Stimulated activated CD8-positive, alpha-beta memory T cell treated with anti-CD3 and anti-CD28 coated beads, Interleukin-15, amount 100 ng/mL, for 24 hours (primary cell): ENCODE measurements at regions not wholly inside any gene's neighbourhood (a gene's known extent, or its start where the extent isn't known, plus 50 kb on each side); places are given as distances from the start of the nearest gene placed in this dataset.

Source experiments
- DNase-seq: peaks from one replicate; pipeline ENCODE4 v3.0.0-alpha.2; 2020; ENCODE audit warnings: low read depth

DNA sequence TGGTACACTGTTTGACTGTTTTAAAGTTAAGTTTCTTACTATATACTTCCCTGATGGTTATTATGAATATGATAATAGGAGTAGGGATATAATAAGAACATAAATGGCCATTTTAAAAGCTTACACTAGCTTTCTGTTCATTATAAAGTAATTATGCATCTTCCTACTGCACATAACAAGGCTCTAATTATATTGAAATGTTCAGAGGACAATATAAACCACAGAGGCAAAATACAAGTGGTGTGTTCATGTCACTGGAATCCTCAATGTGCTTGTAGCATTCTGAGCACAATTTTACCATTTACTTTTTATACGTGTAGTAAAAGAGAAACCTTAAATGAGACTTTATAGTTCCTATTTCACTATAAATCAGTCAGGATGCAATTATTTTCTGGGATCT lies 268.3 kb downstream of the TMA16 start:
- DNase-seq: no peak

DNA sequence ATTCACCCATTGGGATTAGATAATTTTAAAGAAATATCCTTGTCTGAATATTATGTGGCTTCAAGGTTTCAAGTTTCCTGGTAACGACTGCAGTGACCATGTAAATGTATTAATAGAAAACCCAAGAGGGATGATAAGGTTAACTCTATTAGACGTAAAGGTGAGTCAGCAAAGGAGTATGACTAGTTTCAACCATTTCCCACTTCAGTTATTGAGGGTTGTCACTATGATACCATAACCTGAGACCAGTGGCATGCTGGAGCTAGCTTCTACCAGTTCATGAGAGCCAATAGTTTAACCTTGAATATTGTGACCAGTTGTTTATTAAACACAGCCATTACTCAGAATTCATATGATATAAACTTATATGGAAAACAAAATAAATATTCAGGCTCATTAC lies 270.1 kb downstream of the TMA16 start:
- DNase-seq: no peak

DNA sequence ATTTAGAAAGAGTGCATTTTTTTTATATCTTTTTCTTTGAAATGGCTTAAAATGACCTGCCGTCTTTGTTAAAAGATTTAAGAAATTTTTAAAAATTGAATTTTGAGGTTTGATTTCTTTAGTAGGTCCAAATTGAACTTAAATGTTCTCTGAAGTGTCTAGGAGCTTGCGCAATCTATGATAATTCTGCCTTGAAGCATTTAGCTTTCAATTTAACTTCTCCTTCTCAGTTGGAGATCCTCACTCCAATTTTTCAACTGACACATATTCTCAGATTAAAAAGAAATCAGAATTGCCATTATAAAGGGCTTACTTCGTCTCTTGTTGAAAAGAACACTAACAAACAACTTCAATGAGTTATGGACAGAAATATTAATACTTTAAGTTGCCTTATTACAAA lies 273.5 kb downstream of the TMA16 start:
- DNase-seq: no peak

DNA sequence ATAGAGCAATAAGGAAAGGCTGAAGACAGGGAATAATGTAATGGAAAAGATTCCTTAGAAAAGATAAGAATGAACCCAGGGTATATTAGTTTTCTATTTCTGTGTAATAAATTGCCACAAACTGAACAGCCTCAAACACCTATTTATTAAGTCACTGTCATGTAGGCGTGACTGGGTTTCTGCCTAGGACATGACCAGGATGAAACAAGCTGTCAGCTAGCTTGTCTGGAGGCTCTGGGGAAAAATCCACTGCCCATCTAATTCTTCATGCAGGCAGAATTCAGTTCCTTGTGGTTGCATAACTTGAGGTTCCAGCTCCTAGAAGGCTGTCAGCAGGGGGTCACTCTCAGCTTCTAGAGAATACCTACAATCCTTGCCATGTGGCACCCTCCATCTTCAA lies 277.7 kb downstream of the TMA16 start:
- no peak for DNase-seq

DNA sequence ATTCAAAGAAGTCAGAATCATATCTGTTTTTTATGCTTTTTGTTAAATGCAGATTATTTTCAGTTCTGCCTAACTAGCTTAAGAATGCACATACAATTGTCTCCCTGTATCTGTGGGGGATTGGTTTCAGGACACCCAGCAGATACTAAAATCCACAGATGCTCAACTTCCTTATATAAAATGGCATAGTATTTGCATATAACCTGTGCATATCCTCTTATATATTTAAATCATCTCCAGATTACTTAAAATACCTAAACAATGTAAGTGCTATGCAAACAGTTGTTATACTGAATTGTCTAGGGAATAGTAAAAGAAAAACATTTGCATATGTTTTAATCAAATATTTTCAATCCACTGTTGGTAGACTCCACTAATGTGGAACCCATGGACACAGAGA lies 279.4 kb downstream of the TMA16 start:
- no peak for DNase-seq

DNA sequence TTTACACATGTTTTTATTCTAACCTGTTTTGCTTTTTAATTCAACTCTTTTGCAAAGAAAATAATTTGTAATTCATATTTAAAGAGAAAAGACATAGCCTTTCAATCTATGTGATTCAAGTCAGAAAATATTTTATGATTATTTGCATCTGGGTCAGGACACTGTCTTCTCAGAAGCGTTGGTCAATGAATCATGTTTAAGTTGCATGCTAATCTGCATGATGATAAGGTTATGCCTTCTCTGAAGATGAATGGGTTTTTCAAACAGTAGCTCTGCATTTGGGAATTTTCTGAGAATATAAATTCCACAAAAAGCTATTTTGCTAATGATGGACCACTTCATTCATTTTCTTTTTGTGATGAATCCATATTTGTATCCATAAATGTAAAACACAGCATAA lies 282.5 kb downstream of the TMA16 start:
- DNase-seq: no peak

DNA sequence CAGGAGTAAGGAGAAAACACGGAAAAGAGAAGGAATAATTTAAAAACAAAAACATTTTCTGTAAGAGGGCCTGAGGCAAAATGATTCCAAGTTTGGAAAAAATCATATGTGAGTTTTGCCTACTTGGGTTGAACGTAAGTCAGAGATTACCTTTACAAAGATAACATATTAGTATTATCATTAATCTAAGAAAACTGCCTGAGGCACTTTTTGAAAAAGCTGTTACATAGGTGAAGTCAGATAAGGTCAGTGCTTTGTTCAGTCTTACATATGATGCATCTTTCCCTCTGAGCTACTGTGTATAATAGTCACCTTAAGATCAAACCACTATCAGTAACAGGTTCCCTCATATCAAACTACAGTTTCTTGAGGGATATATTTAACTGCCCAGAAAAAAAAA lies 287.2 kb downstream of the TMA16 start:
- DNase-seq: no peak

DNA sequence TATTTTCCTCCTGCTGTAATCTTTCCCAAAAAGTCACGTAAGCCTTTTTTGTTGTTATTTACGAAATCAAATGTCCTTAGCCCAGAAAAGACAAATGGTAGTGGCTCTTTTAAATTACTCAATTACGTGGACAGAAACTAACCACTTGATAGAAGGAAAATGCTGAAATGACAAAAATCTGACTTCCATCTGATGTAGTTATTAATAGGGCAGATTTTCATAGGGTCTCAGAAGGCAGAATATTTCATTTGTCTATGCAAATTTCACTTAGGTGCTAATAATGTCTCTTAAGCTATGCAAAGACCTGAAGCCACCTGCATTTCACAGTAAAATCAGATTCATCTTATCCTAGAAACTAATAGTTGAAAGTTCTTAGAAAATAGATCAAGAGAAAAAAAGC lies 295.7 kb downstream of the TMA16 start:
- DNase-seq: no peak

DNA sequence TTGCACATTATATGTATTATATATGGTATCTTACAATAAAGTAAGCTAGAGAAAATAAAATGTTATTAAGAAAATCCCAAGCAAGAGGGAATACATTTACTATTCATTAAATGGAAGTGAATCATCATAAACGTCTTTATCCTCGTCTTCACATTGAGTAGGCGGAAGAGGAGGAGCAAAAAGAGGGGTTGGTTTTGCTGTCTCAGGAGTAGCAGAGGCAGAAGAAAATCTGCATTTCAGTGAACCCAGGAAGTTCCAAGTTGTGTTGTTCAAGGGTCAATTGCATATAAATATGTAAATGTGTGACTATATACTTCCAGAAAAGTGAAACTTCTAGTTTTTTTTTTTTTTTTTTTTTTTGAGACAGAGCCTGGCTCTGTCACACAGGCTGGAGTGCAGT lies 301.4 kb downstream of the TMA16 start:
- DNase-seq: no peak

DNA sequence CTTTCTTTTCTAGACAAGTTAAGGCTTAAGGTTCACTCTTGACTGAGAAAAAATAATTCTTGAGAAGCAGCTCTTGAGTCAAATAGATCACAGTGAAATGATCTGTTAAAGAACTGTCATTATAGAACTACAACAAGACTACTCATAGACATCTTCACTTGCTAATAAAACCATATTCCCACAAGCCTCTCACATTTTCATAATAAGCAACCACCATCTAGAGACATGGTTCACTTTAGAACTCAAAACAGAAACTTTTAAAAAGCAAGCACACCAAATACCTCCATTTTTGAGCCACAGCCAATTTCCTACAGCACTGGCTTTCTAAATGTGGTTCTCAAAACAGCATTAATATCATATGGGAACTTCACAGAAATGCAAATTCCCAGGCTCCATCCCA lies 309.5 kb downstream of the TMA16 start:
- DNase-seq: no peak

DNA sequence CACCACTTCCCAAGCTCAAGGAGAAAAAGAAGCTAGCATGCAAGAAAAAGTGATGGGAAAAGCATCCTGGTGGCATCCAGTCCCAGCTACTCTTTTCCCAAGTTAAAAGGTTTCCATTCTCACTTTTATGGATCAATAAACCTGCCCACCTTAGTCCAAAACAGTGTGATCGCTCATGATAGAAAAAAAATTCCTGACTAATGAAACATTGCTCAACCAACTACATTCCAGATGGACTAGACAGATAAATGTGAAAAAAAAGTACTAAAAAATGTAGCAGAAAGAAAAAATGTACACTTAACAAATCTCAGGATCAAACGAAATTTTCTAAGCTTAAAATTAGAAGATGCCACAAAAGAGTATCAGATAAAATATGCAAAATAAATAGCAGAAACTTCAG lies 312.2 kb downstream of the TMA16 start:
- DNase-seq: no peak

DNA sequence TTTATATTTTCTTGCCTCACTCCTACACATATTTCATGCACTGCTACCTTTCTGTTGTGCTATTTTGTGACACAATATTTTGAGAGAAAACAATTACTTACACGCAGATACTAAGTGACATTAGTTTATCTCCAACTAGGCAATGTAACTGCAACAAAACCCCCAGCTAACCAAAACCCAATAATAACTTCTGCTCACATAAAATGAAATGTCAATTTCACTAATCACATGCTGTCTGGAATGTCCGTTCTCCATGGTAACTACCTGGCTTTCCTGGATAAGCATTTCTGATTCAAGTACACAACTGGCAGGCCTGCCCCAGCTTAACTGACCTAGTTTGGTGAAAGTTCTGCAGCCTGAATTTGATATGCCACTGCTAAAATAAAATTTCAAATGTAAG lies 313.5 kb downstream of the TMA16 start:
- no peak for DNase-seq

DNA sequence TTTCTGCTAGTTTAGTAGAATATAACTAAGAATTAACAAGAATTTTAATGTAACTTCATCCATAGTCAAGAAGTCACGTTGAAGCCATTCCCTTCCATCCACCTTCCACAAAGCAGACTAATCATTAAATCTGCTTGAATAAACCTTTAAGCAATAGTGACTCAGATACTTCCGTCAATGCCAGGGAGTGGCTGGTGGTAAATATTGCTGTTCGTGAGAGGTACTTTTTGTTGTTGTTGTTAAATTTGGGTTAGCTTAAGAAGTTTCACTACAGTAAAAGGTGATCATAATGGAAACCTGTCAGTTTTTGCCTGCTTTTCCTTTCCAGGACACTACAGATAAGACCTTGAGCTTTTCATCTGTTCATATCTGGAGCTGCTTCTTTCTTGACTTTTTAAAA lies 316.3 kb downstream of the TMA16 start:
- DNase-seq: no peak

DNA sequence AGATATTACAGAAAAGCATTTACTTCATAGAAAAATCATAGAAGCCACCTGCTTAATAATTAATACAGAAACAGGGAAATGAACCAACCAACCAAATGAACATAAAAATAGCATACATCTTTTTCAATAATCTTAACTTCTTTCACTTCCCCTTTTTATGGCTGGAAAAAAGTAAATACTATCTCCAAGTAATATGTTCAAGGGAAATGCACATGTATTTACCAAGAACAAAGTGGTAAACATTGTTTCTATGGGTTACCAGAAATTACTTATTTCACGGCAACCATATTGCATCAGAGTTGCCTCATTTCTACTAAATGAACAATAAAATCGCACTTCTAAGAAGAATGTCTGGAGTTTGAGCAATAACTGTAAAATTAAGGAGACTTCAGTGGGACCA lies 321.3 kb downstream of the TMA16 start:
- no peak for DNase-seq

DNA sequence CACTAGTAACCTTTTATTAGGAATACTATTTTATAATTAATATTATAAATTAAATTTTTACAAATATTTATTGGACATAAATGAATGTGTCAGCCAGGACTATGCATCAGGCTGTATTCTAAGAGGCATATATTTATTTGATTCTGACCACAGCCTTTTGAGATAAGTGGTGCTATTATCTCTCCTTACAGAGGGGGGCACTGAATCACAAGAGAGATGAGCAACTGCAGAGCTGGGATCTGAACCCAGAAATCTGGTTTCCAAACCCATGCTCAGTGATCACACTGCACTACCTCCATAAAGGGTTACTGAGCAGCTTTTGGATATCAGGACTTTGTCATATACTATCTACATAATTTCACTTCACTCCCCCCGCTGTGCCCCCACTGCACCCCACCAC lies 322.0 kb downstream of the TMA16 start:
- no peak for DNase-seq

DNA sequence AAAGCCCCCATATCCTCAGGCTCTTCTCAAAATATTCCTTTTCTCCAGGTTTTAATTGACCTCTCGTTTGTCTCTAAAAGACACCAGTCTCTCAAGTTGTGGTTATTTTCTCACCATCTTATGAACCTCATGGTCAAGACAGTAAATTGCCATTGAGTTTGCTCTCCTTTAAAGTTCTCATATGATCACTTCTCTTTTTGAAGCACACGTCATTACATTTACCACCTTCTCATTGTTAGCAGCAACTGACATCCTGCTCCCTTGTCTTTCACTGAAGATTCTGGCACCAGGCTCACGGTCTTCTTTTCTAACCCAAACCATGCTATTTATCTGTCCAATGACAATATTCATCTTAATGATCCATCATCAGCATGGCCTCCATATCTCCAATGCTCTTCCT lies 324.2 kb downstream of the TMA16 start:
- DNase-seq: no peak

DNA sequence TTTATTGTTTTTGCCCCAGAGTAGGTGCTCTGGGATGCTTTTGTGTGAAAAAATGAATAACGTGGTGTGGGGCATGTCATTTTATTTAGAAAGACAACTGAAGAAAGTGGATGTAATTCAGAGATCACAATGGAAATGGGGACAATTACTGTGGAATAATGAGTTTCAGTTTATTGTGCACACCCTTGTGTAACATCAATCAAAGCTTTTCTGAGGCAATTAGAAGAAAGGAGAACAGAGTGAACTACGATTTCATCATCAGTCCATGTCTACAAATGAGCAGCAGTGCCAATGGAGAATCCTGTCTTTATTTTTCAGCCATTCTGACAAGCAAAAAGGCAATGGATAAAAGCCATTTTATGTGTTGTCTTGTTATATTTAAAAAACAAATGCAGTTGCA lies 339.2 kb downstream of the TMA16 start:
- DNase-seq: no peak

DNA sequence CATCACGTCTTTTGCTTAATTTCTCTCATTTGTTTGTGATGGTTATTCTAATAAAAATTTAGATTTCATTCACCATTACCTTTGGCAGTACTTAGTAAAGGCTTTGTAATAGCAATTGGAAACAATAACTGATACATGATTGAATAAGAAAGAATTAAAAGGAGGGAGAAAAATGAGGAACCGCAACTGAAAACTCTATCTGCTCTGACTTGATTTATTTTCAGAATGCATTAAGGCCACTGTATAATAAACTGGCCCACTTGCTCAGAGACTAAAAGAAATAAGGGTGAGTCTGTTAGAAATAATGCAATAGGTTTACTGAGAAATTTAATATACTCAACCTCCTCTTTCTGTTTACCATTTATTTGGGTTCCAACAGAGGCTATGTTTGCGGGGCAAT lies 351.5 kb downstream of the TMA16 start:
- DNase-seq: no peak

DNA sequence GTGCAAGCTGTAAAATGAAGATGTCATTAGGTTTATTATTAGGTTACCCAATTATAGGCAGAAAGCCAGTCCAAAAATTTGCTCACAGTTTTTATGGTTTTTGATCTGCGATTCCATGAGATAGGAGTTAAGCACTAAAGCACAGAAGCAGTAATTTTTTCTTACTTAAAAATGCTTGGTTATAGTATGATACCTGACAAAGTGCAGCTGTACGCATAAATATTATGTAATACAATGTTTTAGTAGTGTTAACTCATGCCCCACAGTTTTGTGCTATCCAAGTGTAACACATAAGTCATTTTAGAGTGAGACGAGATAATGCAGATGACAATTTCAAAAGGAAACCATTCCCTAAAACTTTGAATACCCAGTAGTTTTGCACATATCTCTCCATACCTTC lies 357.8 kb downstream of the TMA16 start:
- no peak for DNase-seq

DNA sequence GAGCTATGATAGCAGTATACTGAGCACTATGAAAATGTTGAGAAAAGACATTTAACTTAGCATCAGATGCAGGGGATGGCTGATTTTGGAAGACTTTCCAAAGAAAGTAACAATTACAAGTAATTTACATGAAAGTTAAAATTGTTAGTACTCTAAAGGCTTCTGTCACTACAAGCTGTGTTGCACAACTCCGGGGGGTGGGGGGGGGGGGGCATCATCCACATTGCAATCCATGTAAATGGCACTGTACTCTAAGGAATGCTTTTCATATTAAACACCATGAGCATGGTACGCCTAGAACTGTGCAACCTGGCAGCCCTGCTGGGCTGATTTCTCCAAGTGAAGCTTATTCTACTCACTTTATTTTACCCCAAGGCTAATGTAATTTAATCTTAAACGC lies 363.4 kb downstream of the TMA16 start:
- no peak for DNase-seq

DNA sequence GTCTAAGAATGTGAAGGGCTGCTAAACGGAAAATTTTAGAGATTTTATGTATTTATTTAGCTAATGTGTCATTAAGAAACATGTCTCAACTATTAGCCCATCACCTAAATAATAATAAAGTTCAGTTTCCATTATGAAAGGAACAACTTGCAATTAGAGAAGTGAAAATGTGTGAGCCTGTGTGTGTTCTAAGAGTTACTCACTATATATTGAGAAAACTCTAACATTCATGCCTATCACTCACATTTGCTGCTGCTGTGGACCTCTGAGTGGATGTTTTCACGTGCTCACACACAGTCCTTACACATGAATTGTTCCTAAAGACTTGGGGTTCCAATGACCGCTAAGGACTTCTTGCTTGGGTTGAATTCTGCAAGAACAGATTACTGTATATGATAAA lies 364.0 kb downstream of the TMA16 start:
- DNase-seq: no peak

DNA sequence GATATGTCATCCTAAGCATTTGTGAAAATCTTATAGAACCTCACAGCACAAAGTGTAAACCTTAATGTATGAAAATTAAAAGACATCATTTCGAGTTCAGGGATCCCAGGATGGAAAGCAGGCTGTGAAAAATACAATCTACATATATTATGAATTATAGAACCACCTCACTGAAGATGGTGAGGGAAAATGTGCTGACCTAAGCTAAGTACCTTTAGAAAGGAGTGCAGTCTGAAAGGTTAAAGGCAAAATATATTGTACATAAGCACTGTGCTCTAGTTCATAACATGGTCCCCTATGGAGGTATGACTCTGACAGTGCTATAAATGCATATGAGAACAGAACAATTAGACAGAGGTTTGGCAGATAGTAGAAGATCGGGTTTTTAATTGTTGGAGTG lies 368.6 kb downstream of the TMA16 start:
- no peak for DNase-seq

DNA sequence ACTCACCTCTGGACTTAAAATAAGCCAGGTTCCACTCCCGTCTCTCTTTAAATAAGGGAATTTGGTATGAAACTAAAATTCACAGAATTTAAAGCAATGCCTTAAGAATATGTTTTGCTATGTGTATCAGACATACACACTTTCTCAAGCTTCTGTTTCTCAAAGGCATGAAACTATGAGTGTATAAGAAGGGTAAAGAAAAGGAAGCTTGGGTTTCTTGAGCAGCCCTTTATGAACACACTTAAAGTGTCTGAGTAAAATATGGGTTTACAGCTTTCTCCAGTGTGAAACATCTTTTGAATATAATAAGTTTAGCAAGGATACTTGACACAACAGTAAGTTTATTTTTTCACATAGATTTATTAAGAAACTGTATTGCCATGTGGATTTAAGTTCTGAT lies 370.5 kb downstream of the TMA16 start:
- DNase-seq: no peak

DNA sequence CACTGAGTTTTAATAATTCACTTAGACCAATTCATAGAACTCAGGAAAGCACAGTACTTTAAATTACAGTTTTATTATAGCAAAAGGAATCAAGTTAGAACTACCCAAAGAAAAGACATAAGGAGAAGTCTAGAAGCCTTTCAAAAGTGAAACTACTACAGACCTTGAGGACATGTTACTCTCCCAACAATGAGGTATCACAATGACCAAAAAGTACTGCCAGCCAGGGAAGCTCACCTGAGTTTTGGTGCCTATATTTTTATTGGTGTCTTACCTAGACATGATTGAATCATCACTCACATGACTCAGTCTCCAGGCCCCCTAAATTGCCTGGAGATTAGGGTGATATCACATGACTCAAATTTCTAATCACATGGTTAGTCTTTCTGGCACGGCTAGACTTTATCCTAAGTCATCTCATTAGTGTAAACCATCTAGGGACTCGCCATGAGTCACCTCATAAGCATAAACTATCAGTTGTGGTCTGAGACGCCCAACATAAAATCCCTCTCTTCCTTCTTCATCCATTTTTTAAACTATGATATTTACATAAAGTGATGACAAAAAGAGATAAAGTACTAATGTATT lies 372.3 kb downstream of the TMA16 start:
- DNase-seq: no peak

DNA sequence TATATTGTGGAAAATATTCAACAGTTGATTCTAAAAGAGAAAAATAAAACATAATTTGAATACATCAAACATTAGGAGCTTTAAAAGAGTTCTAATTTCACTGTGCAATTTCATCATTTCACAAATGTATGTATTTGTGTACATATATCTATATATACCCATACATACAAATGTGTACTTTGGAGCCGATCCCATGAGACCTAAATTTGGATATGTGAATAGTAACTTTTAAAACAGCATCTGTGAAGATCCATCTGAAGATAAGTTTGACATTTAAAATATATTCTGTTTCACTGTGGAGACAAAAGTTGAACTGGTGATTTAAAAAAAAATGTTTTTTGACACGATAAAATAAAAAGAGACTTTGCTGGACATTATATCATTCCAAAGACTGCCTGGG lies 374.0 kb downstream of the TMA16 start:
- DNase-seq: no peak
